ENCODE measurements at regions not wholly inside any gene's neighbourhood (a gene's known extent, or its start where the extent isn't known, plus 50 kb on each side); places are given as distances from the start of the nearest gene placed in this dataset.

GRCh38 chr3:134704133-134704532 is 53.3 kb upstream of the KY start:
- Histone ChIP-seq H3K27ac (no peak overlapping the region), H3K9me3 (no peaks in the 10 kb centered on the region), H3K4me1 (no peaks in the 10 kb centered on the region), H3K4me3 (no peak overlapping the region), H3K4me2 (no peak overlapping the region)
- POLR2A ChIA-PET = no interaction called here
- CTCF ChIA-PET = no interaction called here
- DNase-seq (ENCODE audit: low read depth in 1 of 2, low spot score in 1 of 2) (no peak), ATAC-seq (no peak), FAIRE-seq (no peak)
- 14% methylated on average over 2 of the region's 2 CpGs for WGBS (ENCODE audit: missing lambda C conversion rate)
- TF ChIP-seq POLR2AphosphoS2 (conservative IDR thresholded peaks at IDR 0.05; ENCODE audit: low read length) = no peak
- TF ChIP-seq ESRRA (IDR thresholded peaks at IDR 0.05; ENCODE audit: borderline replicate concordance, low read length) = no peak
- no peak for TF ChIP-seq NR3C1 (IDR thresholded peaks at IDR 0.05)
- no peak for TF ChIP-seq CBX2 (IDR thresholded peaks at IDR 0.05; ENCODE audit: borderline replicate concordance, low read depth)
- TF ChIP-seq RNF2 (IDR thresholded peaks at IDR 0.05; ENCODE audit: borderline replicate concordance, low read depth) = no peak
- TF ChIP-seq BHLHE40 (IDR thresholded peaks at IDR 0.05; ENCODE audit: low read depth, low read length) = no peak
- no peak for TF ChIP-seq BCL3 (IDR thresholded peaks at IDR 0.05)
- no peak for TF ChIP-seq FOSL2 (IDR thresholded peaks at IDR 0.05)
- TF ChIP-seq FOSL2 (CRISPR knock-in tag; IDR thresholded peaks at IDR 0.05) = no peak
- no peak for TF ChIP-seq HOXB5 (CRISPR knock-in tag; IDR thresholded peaks at IDR 0.05)
- no peak for TF ChIP-seq CHD4 (IDR thresholded peaks at IDR 0.05; ENCODE audit: borderline replicate concordance)
- no peak for TF ChIP-seq ATOH8 (CRISPR knock-in tag; IDR thresholded peaks at IDR 0.05; ENCODE audit: low read depth)
- no peak for TF ChIP-seq E2F6 (IDR thresholded peaks at IDR 0.05; ENCODE audit: borderline replicate concordance, low read depth)
- no peak for TF ChIP-seq CBX8 (IDR thresholded peaks at IDR 0.05)
- TF ChIP-seq GATA3 (IDR thresholded peaks at IDR 0.05; ENCODE audit: borderline replicate concordance) = no peak

- DNase-seq (ENCODE audit: low read depth in 1 of 2, low spot score in 1 of 2) = no peak
- ChIA-PET POLR2A (no interaction called here), CTCF (no interaction called here)
- Histone ChIP-seq H3K4me1 (no peaks in the 10 kb centered on the region), H3K4me3 (no peak overlapping the region), H3K27ac (no peak overlapping the region), H3K4me2 (no peak overlapping the region), H3K9me3 (no peaks in the 10 kb centered on the region)
- 0% methylated on average over 1 of the region's 1 CpG for WGBS (ENCODE audit: missing lambda C conversion rate)
- FAIRE-seq = no peak
- TF ChIP-seq NPAS2 (CRISPR knock-in tag; IDR thresholded peaks at IDR 0.05; ENCODE audit: borderline replicate concordance) (no peak), HES2 (IDR thresholded peaks at IDR 0.05) (no peak), ELK1 (IDR thresholded peaks at IDR 0.05; ENCODE audit: low read depth, low read length) (no peak), FOSB (CRISPR knock-in tag; IDR thresholded peaks at IDR 0.05) (no peak), USF2 (IDR thresholded peaks at IDR 0.05) (no peak), HMGXB4 (CRISPR knock-in tag; IDR thresholded peaks at IDR 0.05; ENCODE audit: borderline replicate concordance) (no peak), EP300 (IDR thresholded peaks at IDR 0.05) (no peak), TFCP2L1 (CRISPR knock-in tag; IDR thresholded peaks at IDR 0.05) (no peak), TP53 (CRISPR knock-in tag; IDR thresholded peaks at IDR 0.05) (no peak)
- ATAC-seq = no peak
These were observed 53.7 kb upstream of the KY start for GRCh38 chr3:134704556-134704955.

Measured in A549 (cell line).